Kidney (tissue), 13 donors: ENCODE measurements at regions not wholly inside any gene's neighbourhood (a gene's known extent, or its start where the extent isn't known, plus 50 kb on each side); places are given as distances from the start of the nearest gene placed in this dataset.

Experiments used
- DNase-seq, 5 donors: peaks; one replicate each; pipeline ENCODE4 v3.0.0-alpha.2; 2013 to 2020
- FAIRE-seq: peaks from 2 replicates; lab custom pipeline; 2012; peaks lifted over from hg19 to GRCh38; lab: Jason Lieb, UNC
- H3K27ac ChIP-seq, 2 donors: one replicate each; pipeline ENCODE4 v1.7.0; 2013; ENCODE audit warnings: low read depth in 2 of 2, low read length in 2 of 2, inconsistent platforms in 1 of 2
- H3K27me3 ChIP-seq: one replicate; pipeline ENCODE4 v1.7.1; 2013; ENCODE audit warnings: low read length, inconsistent platforms; ENCODE audit not compliant: control insufficient read depth, insufficient read depth
- H3K36me3 ChIP-seq, 3 donors: one replicate each; pipeline versions ENCODE4 v1.7.0 to v1.7.1; 2013; ENCODE audit warnings: low read length in 3 of 3, control low read depth in 1 of 3, inconsistent platforms in 1 of 3; ENCODE audit not compliant: insufficient read depth in 3 of 3, control insufficient read depth in 2 of 3
- H3K4me1 ChIP-seq, 3 donors: one replicate each; pipeline versions ENCODE4 v1.7.0 to v1.7.1; 2013; ENCODE audit warnings: low read length in 3 of 3, inconsistent platforms in 1 of 3, low read depth in 1 of 3; ENCODE audit not compliant: control insufficient read depth in 2 of 3, insufficient read depth in 2 of 3
- H3K4me3 ChIP-seq, 3 donors: one replicate each; pipeline versions ENCODE4 v1.7.0 to v1.8.1; 2013; ENCODE audit warnings: low read length in 3 of 3, control low read depth in 1 of 3, inconsistent platforms in 1 of 3
- H3K9ac ChIP-seq, 3 donors: one replicate each; pipeline versions ENCODE4 v1.7.0 to v1.7.1; 2013; ENCODE audit warnings: low read length in 3 of 3, control low read depth in 1 of 3, inconsistent platforms in 1 of 3
- H3K9me3 ChIP-seq, 3 donors: one replicate each; pipeline versions ENCODE4 v1.7.0 to v1.7.1; 2013; ENCODE audit warnings: low read length in 3 of 3, control low read depth in 1 of 3, inconsistent platforms in 1 of 3; ENCODE audit not compliant: control insufficient read depth in 2 of 3, insufficient read depth in 1 of 3
- intact Hi-C: fragments of 100-400 bp; cut with DNase I; formaldehyde crosslinking; loops from one replicate; pipeline ENCODE4 v1.11.1; 2022
- TF ChIP-seq, protein P1 (sequence below): IDR thresholded peaks from 3 replicates; pipeline ENCODE4 v1.5.1; 2012; ENCODE audit warnings: mild to moderate bottlenecking, moderate library complexity, borderline replicate concordance; ENCODE audit not compliant: insufficient read depth; ENCODE audit errors: extremely low read depth
- donor health status: control.
- donor health status: control.
- donor health status: control.
- donor health status: control.
- donor health status: control.
- donor health status: DM: yes; HTN: yes; CAD: no.
- donor health status: Normal renal cell carcinoma (clear cell type).

DNA sequence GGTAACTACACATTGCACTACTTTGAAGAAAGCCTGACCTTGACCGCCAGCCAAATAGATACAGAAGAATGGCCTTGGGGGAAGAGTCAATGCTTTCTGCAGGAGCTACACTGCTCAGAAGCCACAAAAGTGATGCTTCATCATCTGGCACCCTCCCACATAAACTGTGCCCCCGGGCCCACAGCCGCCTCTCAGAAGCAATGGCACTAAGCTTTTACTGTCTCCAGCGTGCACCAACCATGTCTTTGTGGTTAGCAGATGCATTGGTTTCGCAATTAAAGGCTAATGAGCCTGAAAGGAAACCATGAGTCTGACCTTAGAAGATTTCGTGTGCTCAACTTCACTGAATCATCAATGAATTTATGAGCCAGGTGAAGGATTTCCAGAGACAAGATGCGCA lies 209.4 kb upstream of the TRIB2 start:
- Histone ChIP-seq H3K4me3 (no peak overlapping the region), H3K27ac (no peak overlapping the region), H3K27me3 (no peaks in the 10 kb centered on the region), H3K4me1 (no peaks in the 10 kb centered on the region), H3K36me3 (no peaks in the 10 kb centered on the region), H3K9me3 (no peaks in the 10 kb centered on the region), H3K9ac (no peak overlapping the region)
- intact Hi-C loops, result no loop called here
- DNase-seq, result peak in 3 of 5 donors; percentile 43 to 64 (median 55)
- TF ChIP-seq, protein P1, sequence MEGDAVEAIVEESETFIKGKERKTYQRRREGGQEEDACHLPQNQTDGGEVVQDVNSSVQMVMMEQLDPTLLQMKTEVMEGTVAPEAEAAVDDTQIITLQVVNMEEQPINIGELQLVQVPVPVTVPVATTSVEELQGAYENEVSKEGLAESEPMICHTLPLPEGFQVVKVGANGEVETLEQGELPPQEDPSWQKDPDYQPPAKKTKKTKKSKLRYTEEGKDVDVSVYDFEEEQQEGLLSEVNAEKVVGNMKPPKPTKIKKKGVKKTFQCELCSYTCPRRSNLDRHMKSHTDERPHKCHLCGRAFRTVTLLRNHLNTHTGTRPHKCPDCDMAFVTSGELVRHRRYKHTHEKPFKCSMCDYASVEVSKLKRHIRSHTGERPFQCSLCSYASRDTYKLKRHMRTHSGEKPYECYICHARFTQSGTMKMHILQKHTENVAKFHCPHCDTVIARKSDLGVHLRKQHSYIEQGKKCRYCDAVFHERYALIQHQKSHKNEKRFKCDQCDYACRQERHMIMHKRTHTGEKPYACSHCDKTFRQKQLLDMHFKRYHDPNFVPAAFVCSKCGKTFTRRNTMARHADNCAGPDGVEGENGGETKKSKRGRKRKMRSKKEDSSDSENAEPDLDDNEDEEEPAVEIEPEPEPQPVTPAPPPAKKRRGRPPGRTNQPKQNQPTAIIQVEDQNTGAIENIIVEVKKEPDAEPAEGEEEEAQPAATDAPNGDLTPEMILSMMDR, result no peak
- FAIRE-seq, result no peak

DNA sequence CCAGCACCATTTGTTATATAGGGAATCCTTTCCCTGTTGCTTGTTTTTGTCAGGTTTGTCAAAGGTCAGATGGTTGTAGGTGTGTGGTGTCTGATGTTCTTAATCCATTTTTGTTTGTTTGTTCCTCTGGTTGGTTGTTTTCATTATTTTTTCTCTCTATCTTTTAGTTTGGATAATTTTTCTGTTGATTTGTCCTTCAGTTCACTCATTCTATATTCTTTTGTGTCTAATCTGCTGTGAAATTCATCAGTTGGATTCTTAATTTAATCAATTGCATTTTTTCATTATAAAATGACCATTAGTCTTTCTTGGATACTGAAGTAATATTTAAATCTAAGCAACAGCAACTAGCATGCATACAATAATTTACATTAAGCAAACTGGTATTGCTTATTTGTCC lies 206.7 kb upstream of the TRIB2 start:
- Histone ChIP-seq H3K27ac (no peak overlapping the region), H3K27me3 (no peaks in the 10 kb centered on the region), H3K4me3 (no peak overlapping the region), H3K9me3 (no peaks in the 10 kb centered on the region), H3K9ac (no peak overlapping the region), H3K4me1 (no peaks in the 10 kb centered on the region), H3K36me3 (no peaks in the 10 kb centered on the region)
- TF ChIP-seq, protein P1, result no peak
- intact Hi-C loops, result no loop called here
- FAIRE-seq (no peak), DNase-seq (no peak)

DNA sequence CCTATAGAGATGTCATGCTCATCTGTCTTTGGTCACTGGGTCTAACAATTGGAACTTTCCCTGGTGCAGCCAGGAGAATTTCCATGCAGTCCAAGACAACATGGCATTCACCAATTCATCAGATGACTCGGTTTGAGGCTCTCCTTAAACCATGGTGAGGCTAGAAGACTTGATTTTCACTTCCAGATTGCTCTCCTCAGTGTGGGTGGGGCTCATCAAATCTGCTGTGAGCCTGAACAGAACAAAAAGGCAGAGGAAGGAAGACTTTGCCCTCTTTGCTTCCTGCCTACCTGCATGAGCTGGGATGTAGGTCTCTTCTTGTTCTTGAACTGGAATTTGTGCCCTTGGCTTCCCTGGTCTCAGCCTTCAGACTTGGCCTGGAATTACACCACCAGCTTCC lies 203.4 kb upstream of the TRIB2 start:
- DNase-seq (no peak), FAIRE-seq (no peak)
- no peaks in the 10 kb centered on the region for H3K9me3 ChIP-seq
- no peak overlapping the region for H3K27ac ChIP-seq
- no peaks in the 10 kb centered on the region for H3K36me3 ChIP-seq
- no peaks in the 10 kb centered on the region for H3K4me1 ChIP-seq
- H3K4me3 ChIP-seq, result no peak overlapping the region
- no peaks in the 10 kb centered on the region for H3K27me3 ChIP-seq
- H3K9ac ChIP-seq, result no peak overlapping the region
- intact Hi-C loops, result no loop called here
- TF ChIP-seq, protein P1, result no peak

DNA sequence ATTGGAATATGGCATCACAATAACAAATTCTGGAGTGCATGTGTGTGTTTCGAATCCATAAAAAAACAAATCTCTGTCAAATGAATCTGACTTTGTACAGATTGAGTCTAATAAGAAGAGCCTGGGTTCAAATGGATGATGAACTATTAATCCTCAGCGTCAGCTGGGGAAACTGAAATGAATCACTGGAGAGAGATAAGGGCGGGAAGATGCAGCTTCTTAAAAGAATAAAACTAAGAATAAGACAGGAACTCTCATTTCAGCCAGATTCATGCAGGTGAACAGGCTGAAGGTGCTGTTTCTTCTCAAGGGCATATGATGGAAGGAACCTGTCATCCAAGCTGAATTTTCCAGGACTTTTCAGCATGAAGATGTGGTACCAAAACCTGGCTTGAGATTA lies 202.6 kb upstream of the TRIB2 start:
- Histone ChIP-seq H3K27ac (no peak overlapping the region), H3K4me1 (no peaks in the 10 kb centered on the region), H3K27me3 (no peaks in the 10 kb centered on the region), H3K9ac (no peak overlapping the region), H3K36me3 (no peaks in the 10 kb centered on the region), H3K4me3 (no peak overlapping the region), H3K9me3 (no peaks in the 10 kb centered on the region)
- TF ChIP-seq, protein P1, result no peak
- no peak for FAIRE-seq
- no peak for DNase-seq
- intact Hi-C loops, result no loop called here
